Osteocyte (in vitro differentiated cells): ENCODE measurements at regions not wholly inside any gene's neighbourhood (a gene's known extent, or its start where the extent isn't known, plus 50 kb on each side); places are given as distances from the start of the nearest gene placed in this dataset.

Experiments used
- DNase-seq: peaks from one replicate; pipeline ENCODE4 v3.0.0; 2021; ENCODE audit warnings: mixed read lengths; ENCODE audit not compliant: unreplicated experiment; ENCODE audit errors: extremely low spot score
- H3K27ac Mint-ChIP-seq: one replicate; pipeline ENCODE4 v1.8.0; 2021; ENCODE audit warnings: mild to moderate bottlenecking, mixed read lengths; ENCODE audit not compliant: unreplicated experiment
- H3K27me3 Mint-ChIP-seq: one replicate; pipeline ENCODE4 v1.8.0; 2021; ENCODE audit warnings: mixed read lengths; ENCODE audit not compliant: unreplicated experiment
- H3K36me3 Mint-ChIP-seq: one replicate; pipeline ENCODE4 v1.8.0; 2021; ENCODE audit warnings: mixed read lengths; ENCODE audit not compliant: unreplicated experiment
- H3K4me1 Mint-ChIP-seq: one replicate; pipeline ENCODE4 v1.8.0; 2021; ENCODE audit warnings: mixed read lengths; ENCODE audit not compliant: unreplicated experiment
- H3K4me3 Mint-ChIP-seq: one replicate; pipeline ENCODE4 v1.8.0; 2021; ENCODE audit warnings: mild to moderate bottlenecking, moderate library complexity, mixed read lengths; ENCODE audit not compliant: unreplicated experiment
- H3K9me3 Mint-ChIP-seq: one replicate; pipeline ENCODE4 v1.8.0; 2021; ENCODE audit warnings: mixed read lengths; ENCODE audit not compliant: unreplicated experiment
- TF ChIP-seq, protein P1 (sequence below): fragments of 200-600 bp; sonication (generic); IDR thresholded peaks from 2 replicates; pipeline ENCODE4 v1.5.0; 2021; ENCODE audit warnings: antibody characterized with exemption, mild to moderate bottlenecking, moderate library complexity

DNA sequence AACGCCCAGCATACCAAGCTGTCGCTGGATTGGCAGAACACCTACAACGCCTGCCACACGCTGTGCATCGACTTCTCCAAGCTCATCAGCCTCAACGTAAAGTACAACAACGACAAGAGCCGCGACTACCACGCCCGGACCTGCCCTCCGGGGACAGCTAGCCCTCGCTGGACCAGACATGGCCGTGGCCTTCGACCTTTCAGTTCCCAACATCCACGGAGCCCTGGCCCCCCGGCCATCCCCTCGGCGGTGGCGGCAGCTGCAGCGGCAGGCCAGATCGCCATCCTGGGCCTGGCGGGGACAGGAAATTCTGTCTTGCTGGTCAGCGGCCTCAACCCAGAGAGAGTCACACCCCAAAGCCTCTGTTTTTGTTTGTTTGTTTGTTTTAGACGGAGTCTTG, 132.6 kb upstream of the FUT8 start:
- Mint-ChIP-seq H3K4me3 (no peak overlapping the region), H3K36me3 (no peaks in the 10 kb centered on the region), H3K4me1 (peaks cover 44% of the 10 kb centered on the region), H3K9me3 (no peaks in the 10 kb centered on the region), H3K27ac (no peak overlapping the region), H3K27me3 (no peaks in the 10 kb centered on the region)
- TF ChIP-seq, protein P1, sequence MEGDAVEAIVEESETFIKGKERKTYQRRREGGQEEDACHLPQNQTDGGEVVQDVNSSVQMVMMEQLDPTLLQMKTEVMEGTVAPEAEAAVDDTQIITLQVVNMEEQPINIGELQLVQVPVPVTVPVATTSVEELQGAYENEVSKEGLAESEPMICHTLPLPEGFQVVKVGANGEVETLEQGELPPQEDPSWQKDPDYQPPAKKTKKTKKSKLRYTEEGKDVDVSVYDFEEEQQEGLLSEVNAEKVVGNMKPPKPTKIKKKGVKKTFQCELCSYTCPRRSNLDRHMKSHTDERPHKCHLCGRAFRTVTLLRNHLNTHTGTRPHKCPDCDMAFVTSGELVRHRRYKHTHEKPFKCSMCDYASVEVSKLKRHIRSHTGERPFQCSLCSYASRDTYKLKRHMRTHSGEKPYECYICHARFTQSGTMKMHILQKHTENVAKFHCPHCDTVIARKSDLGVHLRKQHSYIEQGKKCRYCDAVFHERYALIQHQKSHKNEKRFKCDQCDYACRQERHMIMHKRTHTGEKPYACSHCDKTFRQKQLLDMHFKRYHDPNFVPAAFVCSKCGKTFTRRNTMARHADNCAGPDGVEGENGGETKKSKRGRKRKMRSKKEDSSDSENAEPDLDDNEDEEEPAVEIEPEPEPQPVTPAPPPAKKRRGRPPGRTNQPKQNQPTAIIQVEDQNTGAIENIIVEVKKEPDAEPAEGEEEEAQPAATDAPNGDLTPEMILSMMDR, result no peak
- DNase-seq, result no peak

DNA sequence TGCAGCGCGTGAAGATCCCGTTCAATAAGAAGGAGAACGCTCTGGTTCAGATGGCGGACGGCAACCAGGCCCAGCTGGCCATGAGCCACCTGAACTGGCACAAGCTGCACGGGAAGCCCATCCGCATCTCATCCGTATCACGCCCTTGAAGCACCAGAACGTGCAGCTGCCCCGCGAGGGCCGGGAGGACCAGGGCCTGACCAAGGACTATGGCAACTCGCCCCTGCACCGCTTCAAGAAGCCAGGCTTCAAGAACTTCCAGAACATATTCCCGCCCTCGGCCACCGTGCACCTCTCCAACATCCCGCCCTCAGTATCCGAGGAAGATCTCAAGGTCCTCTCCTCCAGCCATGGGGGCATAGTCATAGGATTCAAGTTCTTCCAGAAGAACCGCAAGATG, 131.9 kb upstream of the FUT8 start:
- H3K36me3 Mint-ChIP-seq, result no peaks in the 10 kb centered on the region
- no peak overlapping the region for H3K27ac Mint-ChIP-seq
- no peak overlapping the region for H3K4me3 Mint-ChIP-seq

DNA sequence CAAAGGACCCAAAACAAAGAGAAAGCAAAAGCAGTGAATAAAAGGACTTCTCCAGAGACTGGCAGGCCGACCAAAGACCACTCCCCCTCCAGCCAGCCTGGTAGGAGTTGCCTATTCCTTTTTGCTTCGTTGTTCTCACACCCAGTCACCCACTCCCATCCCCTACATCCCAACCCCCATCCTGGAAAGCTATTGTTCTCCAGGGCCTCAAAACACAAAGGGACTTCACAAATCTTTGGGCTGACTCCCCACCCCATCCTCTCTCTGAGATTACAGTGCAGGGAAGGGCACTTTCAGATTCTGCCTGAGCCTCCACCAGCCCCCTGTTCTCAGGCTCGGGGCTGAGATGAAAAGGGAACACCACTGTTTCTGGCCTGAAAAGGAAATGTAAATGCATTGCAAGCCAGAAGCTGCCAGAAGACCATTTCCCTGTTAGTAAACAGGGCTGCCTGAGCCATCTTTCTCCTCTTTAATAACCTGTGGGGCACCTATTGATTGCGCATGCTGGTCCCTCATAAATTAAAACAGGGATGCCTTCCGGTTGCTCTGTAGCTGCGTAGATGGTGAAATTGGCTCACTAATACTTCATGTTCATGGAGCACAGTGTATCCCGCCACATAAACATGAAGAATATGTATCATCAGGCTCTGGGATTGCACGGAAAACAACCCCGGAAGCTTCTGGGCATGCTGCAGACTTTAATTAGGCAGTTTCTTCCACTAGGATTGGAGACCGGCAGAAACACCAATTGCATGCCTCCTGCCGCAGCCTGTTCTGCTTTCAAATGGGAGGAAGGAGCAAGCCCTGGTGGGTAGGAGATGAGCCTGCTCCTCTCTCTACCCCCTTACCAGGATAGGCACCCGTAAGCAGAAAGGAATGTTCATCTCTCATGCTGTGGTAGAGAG, 130.3 kb upstream of the FUT8 start:
- H3K4me3 Mint-ChIP-seq, result peak overlapping the region; percentile 12
- TF ChIP-seq, protein P1, result no peak
- H3K36me3 Mint-ChIP-seq, result no peaks in the 10 kb centered on the region
- H3K9me3 Mint-ChIP-seq, result no peaks in the 10 kb centered on the region
- H3K27ac Mint-ChIP-seq, result peak overlapping the region; percentile 66
- peaks cover 37% of the 10 kb centered on the region for H3K4me1 Mint-ChIP-seq
- DNase-seq, result no peak
- H3K27me3 Mint-ChIP-seq, result no peaks in the 10 kb centered on the region

More for the DNA sequence above, 131.9 kb upstream of the FUT8 start:
- TF ChIP-seq, protein P1, result no peak
- Mint-ChIP-seq H3K9me3 (no peaks in the 10 kb centered on the region), H3K4me1 (peaks cover 44% of the 10 kb centered on the region), H3K27me3 (no peaks in the 10 kb centered on the region)
- no peak for DNase-seq

DNA sequence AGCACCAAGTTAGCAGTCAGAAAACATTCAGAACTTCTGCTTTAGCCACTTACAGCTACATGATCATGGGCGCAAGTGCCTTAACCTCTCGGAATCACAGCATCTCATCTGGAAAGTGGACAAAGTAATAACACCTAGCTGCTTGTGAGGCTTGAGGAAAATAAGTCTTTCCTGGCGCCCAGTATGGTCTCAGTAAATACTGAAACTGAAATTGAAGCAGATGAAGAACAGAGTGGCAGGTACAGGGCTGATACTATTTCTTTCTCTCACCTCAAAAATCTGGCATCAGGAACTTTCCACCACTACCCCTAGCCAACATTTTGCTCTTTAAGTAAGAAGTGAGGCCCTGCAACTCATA, 129.7 kb upstream of the FUT8 start:
- H3K27ac Mint-ChIP-seq, result no peak overlapping the region
- no peaks in the 10 kb centered on the region for H3K36me3 Mint-ChIP-seq
- H3K4me3 Mint-ChIP-seq, result no peak overlapping the region

DNA sequence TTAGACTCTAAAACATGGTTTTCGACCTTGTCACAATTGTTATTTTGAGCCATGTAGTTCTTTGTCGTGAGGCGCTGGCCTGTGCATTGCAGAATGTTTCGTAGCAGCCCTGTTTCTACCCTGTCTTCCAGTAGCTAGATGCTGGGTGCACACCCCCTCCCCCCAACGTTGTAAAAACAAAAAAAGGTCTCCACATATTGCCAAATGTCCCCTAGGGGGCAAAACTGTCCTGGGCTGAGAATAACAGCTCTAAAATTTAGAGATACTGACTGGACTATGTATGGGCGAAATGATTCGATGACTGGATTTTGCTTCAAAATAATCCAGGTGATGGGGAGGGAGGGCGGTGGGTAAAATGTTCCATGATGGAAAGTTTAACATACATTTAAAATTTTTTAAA, 126.1 kb upstream of the FUT8 start:
- no peak overlapping the region for H3K27ac Mint-ChIP-seq
- H3K9me3 Mint-ChIP-seq, result no peaks in the 10 kb centered on the region
- TF ChIP-seq, protein P1, result no peak
- DNase-seq, result no peak
- H3K4me1 Mint-ChIP-seq, result peaks cover 27% of the 10 kb centered on the region
- H3K4me3 Mint-ChIP-seq, result no peak overlapping the region
- no peaks in the 10 kb centered on the region for H3K27me3 Mint-ChIP-seq
- no peaks in the 10 kb centered on the region for H3K36me3 Mint-ChIP-seq

More for the DNA sequence above, 129.7 kb upstream of the FUT8 start:
- Mint-ChIP-seq H3K9me3 (no peaks in the 10 kb centered on the region), H3K27me3 (no peaks in the 10 kb centered on the region), H3K4me1 (peaks cover 31% of the 10 kb centered on the region)
- no peak for DNase-seq
- TF ChIP-seq, protein P1, result no peak
